Tongue (tissue), 1 donor: ENCODE measurements at regions not wholly inside any gene's neighbourhood (a gene's known extent, or its start where the extent isn't known, plus 50 kb on each side); places are given as distances from the start of the nearest gene placed in this dataset.
"Not testable (repeated sequence)": the region's sequence is repeated elsewhere in the genome, so short reads cannot be mapped to it uniquely, and the experiment has no call there.

ENCODE experiments used
- DNase-seq: peaks from one replicate; pipeline ENCODE4 v3.0.0-alpha.2; 2015

GRCh38 chr2:87315183-87315902 is 293.7 kb upstream of the PLGLB1 start:
- DNase-seq = not testable (repeated sequence)

- DNase-seq = not testable (repeated sequence)
These were observed 295.5 kb upstream of the PLGLB1 start for GRCh38 chr2:87317193-87317592.

DNA sequence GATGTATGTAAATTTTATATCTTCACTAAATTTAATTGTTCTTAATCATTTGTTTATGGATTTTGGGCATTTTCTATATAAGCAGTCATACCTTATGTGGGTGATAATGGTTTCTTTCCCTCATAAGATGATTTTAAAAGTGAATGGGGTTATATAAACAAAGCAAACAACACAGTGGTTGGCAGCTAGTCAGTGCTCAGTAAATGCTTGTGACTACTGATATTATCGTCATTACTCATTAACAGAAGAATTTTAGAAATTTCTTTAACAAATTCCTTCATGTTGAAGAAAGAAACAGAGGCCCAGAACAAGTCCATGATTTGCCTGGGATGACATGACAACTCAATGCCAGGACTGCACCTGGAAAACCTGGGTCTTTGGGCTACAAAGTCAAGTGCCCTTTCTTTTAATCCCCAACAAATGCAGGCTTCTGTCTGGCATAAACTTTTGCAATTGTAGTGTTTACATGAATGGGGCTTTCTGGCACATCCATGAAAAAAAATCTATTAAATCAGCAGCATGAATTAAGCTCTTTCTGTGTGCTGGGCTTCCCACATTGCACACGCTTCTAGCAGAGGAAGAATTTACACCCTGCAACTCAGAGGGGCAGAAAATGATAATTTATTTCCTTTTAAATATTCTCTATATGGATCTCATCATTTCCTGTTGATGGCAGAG is 297.3 kb upstream of the PLGLB1 start:
- DNase-seq = not testable (repeated sequence)

- not testable (repeated sequence) for DNase-seq
These were observed 298.1 kb upstream of the PLGLB1 start for GRCh38 chr2:87319705-87320104.

- not testable (repeated sequence) for DNase-seq
These were observed 299.6 kb upstream of the PLGLB1 start for GRCh38 chr2:87321201-87321600.

- DNase-seq = not testable (repeated sequence)
These were observed 302.8 kb upstream of the PLGLB1 start for GRCh38 chr2:87324335-87325041.

DNA sequence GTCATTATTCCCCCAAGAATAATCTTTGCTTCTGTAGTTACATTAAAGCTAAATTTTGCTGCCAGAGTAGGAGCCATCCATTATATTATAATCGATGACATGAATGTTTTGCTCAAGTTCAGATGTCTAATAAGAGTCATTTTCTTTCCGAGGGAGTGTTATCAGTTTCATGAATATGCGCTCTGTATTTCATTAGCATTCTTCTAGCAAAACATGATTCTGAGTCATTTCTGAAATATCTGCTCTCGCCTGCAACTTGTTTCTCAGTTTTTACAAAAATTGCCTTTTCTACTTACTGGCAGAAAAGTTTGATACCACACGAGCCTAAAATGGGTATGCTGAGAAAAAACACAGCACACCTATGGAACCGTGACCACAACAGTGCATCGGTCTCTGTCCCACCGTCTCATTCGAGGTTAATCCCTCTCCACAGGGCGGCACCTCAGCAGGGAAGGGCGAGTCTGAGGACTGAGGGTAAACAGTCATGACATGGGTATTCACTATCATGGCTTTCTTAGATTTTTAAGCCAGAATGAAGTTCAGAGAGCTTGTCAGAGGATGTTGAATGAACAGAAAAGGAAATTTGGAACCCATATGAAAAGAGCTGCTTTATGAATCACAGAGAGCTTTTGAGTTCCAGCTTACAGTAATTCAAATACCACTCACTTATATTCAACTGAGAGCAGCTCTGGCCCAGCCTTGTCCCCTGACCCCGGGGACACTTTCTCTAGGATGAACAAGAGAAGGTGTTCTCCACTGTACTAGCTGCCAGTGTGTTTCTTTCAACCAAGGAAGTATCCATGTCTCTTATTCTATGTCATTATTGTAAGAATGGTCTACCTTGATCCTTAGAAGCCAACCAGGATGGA is 303.6 kb upstream of the PLGLB1 start:
- DNase-seq = not testable (repeated sequence)

- not testable (repeated sequence) for DNase-seq
These were observed 304.3 kb upstream of the PLGLB1 start for GRCh38 chr2:87325911-87326294.

DNA sequence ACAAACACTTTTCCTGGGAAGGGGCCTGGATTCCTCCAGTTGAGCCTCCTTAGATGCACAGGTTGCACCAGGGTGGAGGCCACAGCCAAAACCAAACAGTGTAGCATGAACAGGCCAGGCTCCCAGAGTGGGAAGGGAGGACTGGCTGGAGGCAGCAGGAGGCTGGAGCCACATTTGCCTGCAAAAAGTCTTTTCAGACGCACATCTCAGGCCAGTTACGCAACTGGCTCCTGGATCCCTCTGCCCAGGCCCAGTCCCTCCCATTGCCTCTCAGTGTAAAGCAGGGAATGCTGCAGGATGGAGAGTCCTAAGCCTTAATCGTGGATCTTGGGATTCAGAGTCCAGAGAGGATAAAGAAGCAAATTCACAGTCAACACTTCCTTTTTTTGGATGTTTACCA is 305.1 kb upstream of the PLGLB1 start:
- not testable (repeated sequence) for DNase-seq

GRCh38 chr2:87327648-87328371 is 306.2 kb upstream of the PLGLB1 start:
- not testable (repeated sequence) for DNase-seq

GRCh38 chr2:87329529-87329928 is 307.9 kb upstream of the PLGLB1 start:
- not testable (repeated sequence) for DNase-seq

DNA sequence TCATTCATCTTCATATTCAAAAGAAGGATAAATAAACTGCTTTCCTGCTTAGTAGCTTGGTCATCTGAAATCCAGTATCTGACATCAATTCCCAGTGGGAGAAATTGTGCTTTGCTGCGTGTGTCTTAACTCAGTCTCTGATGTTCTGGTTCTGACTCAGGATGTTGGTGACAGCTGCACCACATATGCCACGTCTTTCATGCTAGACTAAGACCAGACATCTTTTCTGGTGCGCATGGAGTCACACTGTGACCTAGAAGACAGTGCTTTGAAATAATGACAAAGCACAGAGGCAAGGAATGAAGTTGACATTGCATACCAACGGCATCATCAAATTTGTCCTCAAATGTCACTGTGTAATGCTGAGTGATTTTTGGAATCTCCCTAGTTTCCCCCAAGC is 308.8 kb upstream of the PLGLB1 start:
- not testable (repeated sequence) for DNase-seq

- not testable (repeated sequence) for DNase-seq
These were observed 310.4 kb upstream of the PLGLB1 start for GRCh38 chr2:87331940-87332583.

DNA sequence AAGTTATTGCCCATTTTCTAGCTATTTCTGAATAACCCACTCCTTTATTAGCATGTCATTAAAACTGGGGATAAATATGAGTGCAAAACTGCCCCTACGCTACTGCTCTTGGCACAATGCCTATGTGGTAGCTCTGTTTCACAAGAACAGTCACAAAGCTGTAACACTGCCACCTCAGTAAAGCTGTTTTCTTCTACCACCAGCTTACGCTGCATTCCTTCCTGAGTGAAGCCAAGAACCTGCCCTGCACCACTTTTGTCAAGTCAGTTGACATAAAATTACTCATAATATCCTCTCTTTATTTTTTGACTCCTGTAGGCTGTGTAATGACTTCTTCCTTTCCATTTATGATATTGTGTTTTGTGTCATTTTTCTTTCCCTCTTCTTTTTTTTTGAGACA is 313.2 kb upstream of the PLGLB1 start:
- DNase-seq = not testable (repeated sequence)

- not testable (repeated sequence) for DNase-seq
These were observed 317.4 kb upstream of the PLGLB1 start for GRCh38 chr2:87338998-87339397.

GRCh38 chr2:87341601-87342014 is 320.0 kb upstream of the PLGLB1 start:
- peak; percentile 64 for DNase-seq

- not testable (repeated sequence) for DNase-seq
These were observed 320.5 kb upstream of the PLGLB1 start for GRCh38 chr2:87342175-87342574.

DNA sequence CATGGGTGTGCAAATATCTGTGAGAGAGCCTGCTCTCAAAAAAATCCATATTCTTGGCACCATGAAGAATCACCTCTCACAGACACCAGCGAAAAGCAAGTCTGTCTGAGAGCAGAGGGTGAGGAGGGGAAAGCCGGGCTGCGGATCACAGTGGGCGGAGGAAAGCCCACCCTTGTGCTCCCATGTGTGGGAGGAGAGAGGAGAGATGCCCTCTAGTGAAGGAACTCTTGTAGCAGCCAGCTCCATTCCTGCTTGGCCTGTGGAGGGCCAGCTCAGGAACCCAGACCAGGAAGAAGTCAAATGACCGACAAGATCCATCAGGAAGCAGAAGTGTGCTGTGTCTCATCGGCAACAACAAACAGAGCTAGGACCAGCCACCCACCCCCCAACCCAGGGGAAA is 321.7 kb upstream of the PLGLB1 start:
- not testable (repeated sequence) for DNase-seq

DNA sequence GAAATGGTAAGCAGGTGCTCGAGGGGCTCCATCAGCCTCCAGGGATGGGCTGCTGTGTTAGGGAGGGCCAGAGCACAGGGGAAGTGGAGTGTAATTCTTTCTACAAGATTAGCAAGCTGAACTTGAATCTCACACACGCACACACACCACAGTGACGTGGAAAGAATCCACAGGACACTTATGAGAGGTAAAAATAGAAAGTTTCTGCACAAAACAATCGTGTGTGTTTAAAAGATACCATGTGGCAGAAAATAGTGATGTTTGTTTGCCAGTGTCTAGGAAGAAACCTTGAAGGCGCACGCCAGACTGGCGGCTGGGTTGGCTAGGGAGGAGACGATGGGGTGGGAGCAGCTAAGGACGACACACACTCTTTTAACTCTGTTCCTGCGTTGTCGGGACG is 323.6 kb upstream of the PLGLB1 start:
- DNase-seq = not testable (repeated sequence)

DNA sequence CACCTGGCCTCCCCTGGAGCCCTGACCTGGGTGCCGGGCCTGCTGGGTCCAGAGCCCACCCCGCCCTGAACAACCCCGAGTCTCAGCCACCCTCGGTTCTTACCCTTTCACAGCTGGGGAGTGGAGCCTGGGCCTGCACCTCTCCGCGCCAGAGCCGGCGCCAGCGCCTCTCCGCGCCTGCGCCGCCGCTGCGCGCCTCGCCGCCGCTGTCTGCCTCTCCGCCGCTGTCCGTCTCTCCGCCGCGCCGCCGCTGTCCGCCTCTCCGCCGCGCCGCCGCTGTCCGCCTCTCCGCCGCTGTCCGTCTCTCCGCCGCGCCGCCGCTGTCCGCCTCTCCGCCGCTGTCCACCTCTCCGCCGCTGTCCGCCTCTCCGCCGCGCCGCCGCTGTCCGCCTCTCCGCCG is 326.9 kb upstream of the PLGLB1 start:
- not testable (repeated sequence) for DNase-seq

DNA sequence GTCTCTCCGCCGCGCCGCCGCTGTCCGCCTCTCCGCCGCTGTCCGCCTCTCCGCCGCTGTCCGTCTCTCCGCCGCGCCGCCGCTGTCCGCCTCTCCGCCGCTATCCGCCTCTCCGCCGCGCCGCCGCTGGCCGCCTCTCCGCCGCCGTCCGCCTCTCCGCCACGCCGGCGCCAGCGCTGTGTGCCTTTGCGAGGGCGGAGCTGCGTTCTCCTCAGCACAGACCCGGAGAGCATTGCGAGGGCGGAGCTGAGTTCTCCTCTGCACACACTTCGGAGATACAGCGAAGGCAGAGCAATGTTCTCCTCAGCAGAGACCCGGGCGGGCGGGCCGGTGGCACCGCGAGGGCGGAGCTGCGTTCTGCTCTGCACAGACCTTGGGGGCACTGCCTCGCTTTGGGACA is 327.4 kb upstream of the PLGLB1 start:
- DNase-seq = not testable (repeated sequence)
